Left forelimb (tissue), 1 donor: ENCODE measurements at regions not wholly inside any gene's neighbourhood (a gene's known extent, or its start where the extent isn't known, plus 50 kb on each side); places are given as distances from the start of the nearest gene placed in this dataset.
"Not testable (repeated sequence)": the region's sequence is repeated elsewhere in the genome, so short reads cannot be mapped to it uniquely, and the experiment has no call there.

ENCODE experiments used
- DNase-seq: peaks from one replicate; pipeline ENCODE4 v3.0.0-alpha.2; 2018; ENCODE audit warnings: low spot score

DNA sequence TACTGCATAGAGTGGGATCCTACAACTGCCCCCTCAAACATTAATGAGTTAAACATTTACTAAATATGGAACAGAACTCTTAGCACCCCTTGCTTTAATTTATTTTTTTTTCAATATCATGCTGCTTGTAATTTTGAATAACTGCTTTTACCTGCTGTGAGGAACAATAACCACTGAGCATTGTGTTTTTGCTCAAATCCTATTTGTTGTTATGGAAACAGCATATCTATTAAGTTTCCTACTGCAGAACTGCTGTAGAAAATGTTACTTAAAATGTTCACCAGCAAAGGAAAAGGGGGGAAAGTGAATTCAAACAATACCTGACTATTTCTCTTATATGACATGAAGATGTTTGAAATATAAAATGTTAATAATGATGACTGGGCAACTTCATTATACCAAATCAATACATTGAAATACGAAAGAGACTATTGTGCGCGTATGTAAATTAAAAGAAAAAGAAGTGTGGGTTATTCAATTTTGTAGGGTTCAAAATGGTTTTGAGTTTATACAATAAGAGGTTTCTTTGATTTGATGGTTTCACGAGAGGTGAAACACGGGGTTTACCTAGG, 1043.8 kb upstream of the NUDT12 start:
- DNase-seq: no peak

DNA sequence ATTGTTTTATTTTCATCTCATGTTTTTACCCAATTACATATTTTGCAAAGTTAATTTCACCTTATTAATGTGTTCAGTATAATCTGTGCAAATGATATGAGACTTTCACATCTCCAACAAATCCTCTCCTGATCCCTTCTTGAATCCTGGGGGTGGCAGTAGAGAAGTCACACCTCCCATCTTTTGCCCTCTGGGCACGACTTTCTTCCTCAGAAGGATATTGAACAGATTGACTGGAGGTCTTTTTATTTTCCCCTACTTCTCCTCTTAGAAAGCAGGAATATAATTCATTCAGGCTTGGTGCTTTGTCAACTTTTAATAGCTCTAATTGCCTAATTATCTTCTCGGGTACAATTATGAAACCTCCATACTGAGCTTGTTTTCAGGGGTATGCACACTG, 1037.1 kb upstream of the NUDT12 start:
- no peak for DNase-seq

GRCh38 chr5:104598285-104598684, 1035.7 kb upstream of the NUDT12 start:
- no peak for DNase-seq

DNA sequence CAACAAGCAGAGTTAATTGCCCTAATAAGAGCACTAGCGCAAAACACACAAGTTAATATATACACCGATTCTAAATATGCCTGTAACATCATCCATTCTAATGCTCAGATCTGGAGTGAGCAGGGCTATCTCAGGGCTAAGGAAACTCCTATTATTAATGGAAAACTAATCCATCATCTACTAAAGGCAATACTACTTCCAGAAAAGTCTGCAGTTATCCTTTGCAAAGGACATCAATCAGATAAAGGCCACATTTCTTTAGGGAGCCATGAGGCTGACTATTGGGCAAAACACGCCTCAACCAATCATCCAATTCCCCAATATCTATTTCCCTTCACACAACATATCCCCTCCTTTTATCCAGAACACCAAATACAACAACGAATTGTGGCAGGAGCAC, 1032.3 kb upstream of the NUDT12 start:
- no peak for DNase-seq

DNA sequence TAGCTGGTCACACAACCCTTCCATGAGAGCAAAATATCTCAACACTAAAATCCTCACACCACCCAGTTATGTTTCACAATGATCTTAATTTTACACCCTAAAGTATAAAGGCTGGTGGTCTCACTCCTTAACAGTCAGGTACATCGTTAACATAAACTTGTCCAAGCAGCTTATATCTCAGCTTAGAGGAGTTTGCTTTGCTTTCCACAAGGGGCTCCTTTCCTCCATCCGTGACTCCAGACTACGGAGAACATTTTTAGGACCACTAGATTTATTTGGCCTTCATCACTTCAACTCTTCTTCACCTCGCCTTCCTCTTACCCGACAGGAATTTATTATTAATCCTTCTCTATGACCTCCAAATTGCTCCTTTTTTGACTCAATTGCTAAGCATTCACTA, 1014.1 kb upstream of the NUDT12 start:
- DNase-seq: no peak

GRCh38 chr5:104573949-104574709, 1011.5 kb upstream of the NUDT12 start:
- no peak for DNase-seq

DNA sequence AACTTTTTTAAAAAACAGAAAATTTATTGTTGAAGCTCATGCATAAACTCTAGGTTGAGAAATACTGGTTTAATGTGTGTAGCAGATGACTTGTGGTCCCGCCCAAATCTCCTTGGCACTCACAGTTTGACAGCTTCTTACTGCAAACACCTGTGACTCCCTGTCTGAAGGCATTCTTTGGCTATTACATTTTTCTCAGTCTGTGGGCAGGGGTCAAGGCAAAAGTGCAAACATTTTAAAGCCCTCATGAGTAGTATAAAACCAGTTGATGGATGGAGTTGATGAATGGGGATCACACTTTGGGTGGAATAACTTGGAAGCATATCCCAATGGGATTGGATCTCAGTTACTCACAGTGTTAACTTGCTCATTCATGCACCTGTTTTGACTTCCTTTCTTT, 1007.0 kb upstream of the NUDT12 start:
- no peak for DNase-seq

GRCh38 chr5:104564530-104564929, 1001.9 kb upstream of the NUDT12 start:
- DNase-seq: no peak

DNA sequence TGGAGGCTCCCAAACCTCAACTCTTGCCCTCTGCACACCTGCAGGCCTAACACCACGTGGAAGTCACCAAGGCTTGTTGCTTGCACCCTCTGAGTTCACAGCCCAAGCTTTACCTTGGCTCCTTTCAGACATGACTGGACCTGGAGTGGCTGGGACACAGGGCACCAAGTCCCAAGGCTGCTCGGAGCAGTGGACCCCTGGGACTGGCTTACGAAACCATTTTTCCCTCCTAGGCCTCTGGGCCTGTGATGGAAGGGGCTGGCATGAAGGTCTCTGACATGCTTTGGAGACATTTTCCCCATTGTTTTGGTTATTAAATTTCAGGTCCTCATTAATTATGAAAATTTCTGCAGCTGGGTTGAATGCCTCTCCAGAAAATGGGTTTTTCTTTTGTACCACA, 994.4 kb upstream of the NUDT12 start:
- DNase-seq: no peak

GRCh38 chr5:104551628-104552027, 989.0 kb upstream of the NUDT12 start:
- DNase-seq: no peak

DNA sequence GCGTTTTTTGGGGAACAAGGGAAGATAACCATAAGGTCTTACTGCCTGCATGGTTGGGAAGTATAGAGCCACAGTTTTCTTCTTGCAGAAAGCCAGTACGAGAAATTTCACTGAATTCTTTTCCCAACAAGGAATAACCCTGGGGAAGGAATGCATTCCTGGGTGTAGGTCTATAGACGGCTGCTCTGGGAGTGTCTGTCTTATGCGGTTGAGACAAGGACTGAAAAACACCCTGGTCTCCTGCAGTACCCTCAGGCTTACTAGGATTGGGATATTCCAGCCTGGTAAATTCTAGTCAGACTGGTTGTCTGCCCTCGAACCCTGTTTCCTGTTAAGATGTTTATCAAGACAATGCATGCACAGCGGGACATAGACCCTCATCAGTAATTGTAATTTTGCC, 984.3 kb upstream of the NUDT12 start:
- DNase-seq: not testable (repeated sequence)

DNA sequence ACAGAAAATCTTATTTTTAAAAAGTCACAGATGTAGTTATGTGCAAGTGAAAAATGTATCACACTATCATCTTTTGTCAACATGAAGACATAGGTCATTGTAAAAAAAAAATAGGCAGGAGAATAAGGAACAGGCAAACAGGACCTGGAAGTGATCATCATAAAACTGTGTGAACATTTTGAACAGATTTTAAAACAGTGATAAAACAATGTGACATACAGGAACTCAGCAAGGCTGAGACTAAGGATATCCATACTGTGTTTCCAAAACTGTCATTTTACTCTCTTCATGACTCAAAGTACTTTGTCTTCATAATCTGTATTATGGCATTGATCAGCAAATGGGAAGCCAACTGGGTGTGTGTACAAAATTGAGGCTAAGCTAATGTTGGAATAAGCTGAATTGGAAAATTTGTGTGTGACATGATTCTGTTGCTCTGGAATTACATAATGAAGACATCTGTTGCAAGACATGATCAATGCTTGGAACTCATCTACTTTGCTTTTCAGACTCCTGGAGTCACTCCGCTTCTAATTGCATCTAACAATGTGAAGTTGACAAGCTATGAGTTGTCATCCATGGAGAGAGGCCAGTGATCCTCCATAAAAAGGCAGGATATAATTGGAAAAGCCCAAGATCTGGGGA, 978.7 kb upstream of the NUDT12 start:
- DNase-seq: no peak

- no peak for DNase-seq
These were observed 977.9 kb upstream of the NUDT12 start for GRCh38 chr5:104540448-104540847.

- no peak for DNase-seq
These were observed 977.2 kb upstream of the NUDT12 start for GRCh38 chr5:104539618-104540350.

DNA sequence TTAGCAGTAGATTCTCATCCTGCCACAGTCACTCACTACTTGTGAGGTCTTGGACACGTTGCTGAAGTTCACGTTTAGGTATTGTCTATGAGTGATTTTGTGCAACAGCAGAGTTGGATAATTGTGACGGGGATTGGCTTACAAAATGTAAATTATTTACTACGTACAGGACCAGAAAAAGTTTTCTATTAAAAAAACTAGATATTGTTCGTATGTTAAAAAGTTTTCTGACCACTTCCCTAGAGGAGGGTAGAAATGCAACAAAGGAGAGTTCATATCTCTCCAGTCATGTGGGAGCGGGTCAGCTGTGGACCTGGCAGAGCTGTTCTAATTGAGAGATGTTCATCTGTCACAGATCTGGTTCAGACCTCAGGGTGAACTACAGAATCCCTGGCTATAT, 976.1 kb upstream of the NUDT12 start:
- DNase-seq: no peak

DNA sequence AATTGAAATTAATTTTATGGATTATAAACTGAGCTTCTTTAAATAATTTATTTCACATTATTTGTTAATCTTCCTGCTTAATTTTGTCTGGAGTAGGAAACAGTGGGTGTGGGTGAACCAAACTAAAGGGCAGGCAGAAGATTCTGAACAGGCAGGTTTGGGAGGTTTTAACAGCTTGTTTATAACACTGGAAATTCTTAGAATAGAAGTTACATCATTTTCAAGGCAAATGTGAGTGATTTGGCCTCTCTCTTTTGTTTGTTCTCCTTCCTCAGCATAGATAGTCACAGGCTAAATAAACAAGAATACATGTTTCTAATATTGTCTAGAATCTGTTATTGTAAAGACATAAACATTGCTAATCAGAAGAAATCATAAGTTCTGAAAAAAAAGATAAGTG, 970.9 kb upstream of the NUDT12 start:
- DNase-seq: no peak

DNA sequence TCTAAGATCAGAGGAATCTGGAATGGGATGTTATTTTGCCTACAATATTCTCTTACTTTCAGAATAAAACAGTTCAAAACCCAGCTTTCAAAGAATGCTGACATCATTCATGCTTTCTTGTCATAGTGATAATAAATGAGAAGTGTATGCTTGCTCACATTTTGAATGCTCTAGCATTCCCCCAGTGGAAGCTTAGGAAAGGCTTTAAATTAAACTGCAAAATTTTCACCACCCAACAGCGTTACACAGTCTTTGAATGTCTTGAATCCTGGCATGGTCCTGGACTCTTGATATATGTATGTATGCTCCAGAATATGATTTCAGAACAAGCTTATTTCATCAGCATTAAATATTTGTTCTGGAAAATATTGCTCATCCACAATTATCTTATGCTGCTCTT, 964.3 kb upstream of the NUDT12 start:
- no peak for DNase-seq

DNA sequence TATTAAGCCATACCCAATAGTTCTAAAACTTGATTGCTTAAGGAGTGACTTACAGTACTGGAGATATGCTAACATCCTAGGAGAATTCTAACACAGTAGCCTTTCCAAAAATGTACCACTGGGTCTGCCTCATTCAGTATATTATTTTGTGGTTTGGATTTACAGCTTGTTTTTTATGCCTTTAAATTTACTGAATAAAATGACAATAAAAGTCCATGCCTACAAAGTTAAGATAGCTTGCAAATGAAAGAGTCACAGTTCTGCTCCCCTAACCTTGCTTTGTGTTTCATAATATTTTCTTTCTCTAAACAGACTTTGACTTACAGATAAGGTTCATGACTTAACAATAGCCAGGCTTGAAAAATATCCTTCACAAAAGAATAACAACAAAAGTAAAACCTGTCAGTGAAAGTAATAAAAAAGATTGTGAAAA, 951.1 kb upstream of the NUDT12 start:
- DNase-seq: no peak

DNA sequence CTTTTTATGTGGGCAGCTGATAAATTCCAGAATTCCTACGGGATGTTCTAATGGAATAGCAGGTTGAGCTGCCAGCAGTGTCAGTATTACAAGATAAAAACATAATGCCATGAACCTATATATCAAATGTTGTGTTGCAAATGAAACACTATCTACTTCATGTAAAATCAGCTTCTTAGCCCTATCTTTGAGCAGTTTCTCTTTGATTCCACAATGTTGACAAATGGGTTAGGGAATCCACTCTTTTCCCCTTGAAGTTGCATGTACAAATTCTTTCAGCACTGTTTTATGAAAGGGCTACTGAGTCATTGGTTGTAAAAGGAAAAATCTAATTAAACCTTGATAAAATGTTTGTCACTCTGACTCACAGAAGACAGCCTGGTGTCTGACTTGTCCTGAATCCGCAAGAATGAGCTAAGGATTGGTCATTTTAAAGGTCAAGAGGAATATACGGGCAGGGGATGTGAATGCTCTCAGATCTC, 950.6 kb upstream of the NUDT12 start:
- DNase-seq: no peak

- no peak for DNase-seq
These were observed 949.7 kb upstream of the NUDT12 start for GRCh38 chr5:104512063-104512825.

GRCh38 chr5:104498281-104498680, 935.7 kb upstream of the NUDT12 start:
- no peak for DNase-seq

GRCh38 chr5:104494083-104494482, 931.5 kb upstream of the NUDT12 start:
- DNase-seq: no peak
